ENCODE measurements at regions not wholly inside any gene's neighbourhood (a gene's known extent, or its start where the extent isn't known, plus 50 kb on each side); places are given as distances from the start of the nearest gene placed in this dataset.

GRCh38 chr2:155412598-155412997 lies 714.1 kb downstream of the KCNJ3 start:
- TF ChIP-seq CTCF (IDR thresholded peaks at IDR 0.05) (no peak), POLR2A (IDR thresholded peaks at IDR 0.05) (no peak), POLR2AphosphoS5 (IDR thresholded peaks at IDR 0.05) (no peak), EP300 (IDR thresholded peaks at IDR 0.05) (no peak)

Data from sigmoid colon (tissue), 4 donors.